Suprapubic skin (tissue), 4 donors: ENCODE measurements at regions not wholly inside any gene's neighbourhood (a gene's known extent, or its start where the extent isn't known, plus 50 kb on each side); places are given as distances from the start of the nearest gene placed in this dataset.

Experiments used
- CTCF ChIP-seq, 2 donors: fragments of 200-600 bp in 1 of 2; fragments of 450-650 bp in 1 of 2; sonication (generic) in 1 of 2; IDR thresholded peaks; one replicate each; pipeline ENCODE4 v1.5.1; 2016 to 2019; ENCODE audit warnings: antibody characterized with exemption in 2 of 2, mild to moderate bottlenecking in 1 of 2, moderate library complexity in 1 of 2
- POLR2A ChIP-seq, 2 donors: fragments of 450-650 bp; IDR thresholded peaks; one replicate each; pipeline ENCODE4 v1.6.1; 2017; ENCODE audit warnings: antibody characterized with exemption in 2 of 2, mild to moderate bottlenecking in 2 of 2, moderate library complexity in 2 of 2
- POLR2AphosphoS5 ChIP-seq, 3 donors: sonication (generic); formaldehyde crosslinking; IDR thresholded peaks; one replicate each; pipeline ENCODE4 v1.6.1; 2017; ENCODE audit warnings: antibody characterized with exemption in 3 of 3

GRCh38 chr6:167742719-167743303 is 83.9 kb upstream of the AFDN start:
- TF ChIP-seq CTCF (IDR thresholded peaks at IDR 0.05) (no peak), POLR2A (IDR thresholded peaks at IDR 0.05) (no peak), POLR2AphosphoS5 (IDR thresholded peaks at IDR 0.05) (no peak)
